Upper lobe of right lung (tissue), 1 donor: ENCODE measurements at regions not wholly inside any gene's neighbourhood (a gene's known extent, or its start where the extent isn't known, plus 50 kb on each side); places are given as distances from the start of the nearest gene placed in this dataset.

Source experiments
- ATAC-seq: fragments of 200-7000 bp; cut with Tn5 transposase; one replicate; pipeline ENCODE4 v1.9.1; 2020; ENCODE audit warnings: mild to moderate bottlenecking, moderate library complexity
- DNase-seq: peaks from one replicate; pipeline ENCODE4 v3.0.0-alpha.2; 2020
- H3K27ac ChIP-seq: fragments of 200-600 bp; one replicate; pipeline ENCODE4 v1.8.0; 2022
- H3K27me3 ChIP-seq: fragments of 200-600 bp; one replicate; pipeline ENCODE4 v1.8.0; 2022; ENCODE audit warnings: mild to moderate bottlenecking
- H3K36me3 ChIP-seq: fragments of 200-600 bp; one replicate; pipeline ENCODE4 v1.8.0; 2022
- H3K4me1 ChIP-seq: fragments of 200-600 bp; one replicate; pipeline ENCODE4 v1.8.0; 2022
- H3K4me3 ChIP-seq: fragments of 200-600 bp; one replicate; pipeline ENCODE4 v1.8.0; 2022; ENCODE audit warnings: mild to moderate bottlenecking
- H3K9me3 ChIP-seq: fragments of 200-600 bp; one replicate; pipeline ENCODE4 v1.8.0; 2022
- CTCF ChIP-seq: fragments of 200-600 bp; IDR thresholded peaks from one replicate; pipeline ENCODE4 v1.8.0; 2022; ENCODE audit warnings: antibody characterized with exemption
- intact Hi-C: fragments of 100-400 bp; cut with DNase I; formaldehyde crosslinking; loops from one replicate; pipeline ENCODE4 v1.11.0; 2022
- donor health status: DM: no; HTN: yes; CAD: no; lungs with severe emphysema.

GRCh38 chr10:21099291-21100062 is 202.4 kb upstream of the NEBL start:
- no peak for TF ChIP-seq CTCF
- no peak for DNase-seq
- H3K4me3 ChIP-seq = no peak overlapping the region

DNA sequence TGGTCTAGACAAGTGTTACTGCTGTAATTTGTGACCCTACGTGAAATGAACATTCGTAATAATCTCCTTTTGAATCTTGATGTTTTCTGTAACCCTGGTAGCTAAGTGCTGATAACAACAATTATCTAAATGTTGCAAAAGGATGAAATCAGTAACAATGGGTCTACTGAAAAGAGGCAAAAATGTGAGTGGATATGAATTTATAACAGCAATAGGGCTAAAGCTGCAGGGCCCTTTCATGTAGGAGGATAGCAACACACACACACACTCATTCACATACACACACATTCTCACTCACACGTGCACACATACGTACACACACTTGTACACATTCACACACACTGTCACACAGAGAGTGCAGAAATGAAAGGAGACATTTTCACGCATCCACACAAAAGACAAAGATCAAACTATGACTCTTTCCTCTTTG is 200.8 kb upstream of the NEBL start:
- TF ChIP-seq CTCF = no peak
- intact Hi-C loops = no loop called here
- DNase-seq (no peak), ATAC-seq (no peak)
- H3K4me1 ChIP-seq = peaks cover 3% of the 10 kb centered on the region
- no peaks in the 10 kb centered on the region for H3K27me3 ChIP-seq
- no peak overlapping the region for H3K27ac ChIP-seq
- no peak overlapping the region for H3K4me3 ChIP-seq
- no peaks in the 10 kb centered on the region for H3K9me3 ChIP-seq
- no peaks in the 10 kb centered on the region for H3K36me3 ChIP-seq

More at GRCh38 chr10:21099291-21100062, 202.4 kb upstream of the NEBL start:
- Histone ChIP-seq H3K9me3 (no peaks in the 10 kb centered on the region), H3K27ac (no peak overlapping the region), H3K4me1 (peaks cover 3% of the 10 kb centered on the region), H3K27me3 (no peaks in the 10 kb centered on the region), H3K36me3 (no peaks in the 10 kb centered on the region)
- ATAC-seq = no peak
- intact Hi-C loops = no loop called here

GRCh38 chr10:21095494-21096055 is 198.5 kb upstream of the NEBL start:
- no peak for DNase-seq
- no peaks in the 10 kb centered on the region for H3K36me3 ChIP-seq
- TF ChIP-seq CTCF = no peak
- ATAC-seq = no peak
- no peak overlapping the region for H3K4me3 ChIP-seq
- no peaks in the 10 kb centered on the region for H3K9me3 ChIP-seq
- H3K27me3 ChIP-seq = no peaks in the 10 kb centered on the region
- peaks cover 7% of the 10 kb centered on the region for H3K4me1 ChIP-seq
- no peak overlapping the region for H3K27ac ChIP-seq
- intact Hi-C loops = no loop called here

DNA sequence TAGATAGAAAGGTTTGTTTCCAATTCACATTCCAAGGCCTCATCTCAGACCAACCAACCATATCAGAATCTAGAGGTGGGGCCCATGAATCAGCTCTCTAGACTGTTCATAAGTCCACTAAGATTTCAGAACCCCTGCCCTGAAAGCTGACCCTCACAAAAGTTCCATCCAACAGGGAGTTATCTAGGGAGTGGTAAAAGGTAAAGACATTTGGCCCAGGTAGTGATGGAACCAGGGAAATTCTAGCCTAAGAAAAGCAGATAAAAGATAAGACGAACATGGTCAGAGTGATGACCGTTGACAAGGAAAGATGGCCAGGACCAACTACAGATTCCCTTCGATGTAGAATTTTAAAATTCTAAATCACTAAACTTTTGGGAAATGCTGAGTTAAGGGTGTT is 198.0 kb upstream of the NEBL start:
- TF ChIP-seq CTCF = no peak
- ATAC-seq (no peak), DNase-seq (no peak)
- intact Hi-C loops = no loop called here
- no peaks in the 10 kb centered on the region for H3K27me3 ChIP-seq
- H3K4me3 ChIP-seq = no peak overlapping the region
- no peaks in the 10 kb centered on the region for H3K36me3 ChIP-seq
- H3K27ac ChIP-seq = no peak overlapping the region
- H3K9me3 ChIP-seq = no peaks in the 10 kb centered on the region
- peaks cover 6% of the 10 kb centered on the region for H3K4me1 ChIP-seq

DNA sequence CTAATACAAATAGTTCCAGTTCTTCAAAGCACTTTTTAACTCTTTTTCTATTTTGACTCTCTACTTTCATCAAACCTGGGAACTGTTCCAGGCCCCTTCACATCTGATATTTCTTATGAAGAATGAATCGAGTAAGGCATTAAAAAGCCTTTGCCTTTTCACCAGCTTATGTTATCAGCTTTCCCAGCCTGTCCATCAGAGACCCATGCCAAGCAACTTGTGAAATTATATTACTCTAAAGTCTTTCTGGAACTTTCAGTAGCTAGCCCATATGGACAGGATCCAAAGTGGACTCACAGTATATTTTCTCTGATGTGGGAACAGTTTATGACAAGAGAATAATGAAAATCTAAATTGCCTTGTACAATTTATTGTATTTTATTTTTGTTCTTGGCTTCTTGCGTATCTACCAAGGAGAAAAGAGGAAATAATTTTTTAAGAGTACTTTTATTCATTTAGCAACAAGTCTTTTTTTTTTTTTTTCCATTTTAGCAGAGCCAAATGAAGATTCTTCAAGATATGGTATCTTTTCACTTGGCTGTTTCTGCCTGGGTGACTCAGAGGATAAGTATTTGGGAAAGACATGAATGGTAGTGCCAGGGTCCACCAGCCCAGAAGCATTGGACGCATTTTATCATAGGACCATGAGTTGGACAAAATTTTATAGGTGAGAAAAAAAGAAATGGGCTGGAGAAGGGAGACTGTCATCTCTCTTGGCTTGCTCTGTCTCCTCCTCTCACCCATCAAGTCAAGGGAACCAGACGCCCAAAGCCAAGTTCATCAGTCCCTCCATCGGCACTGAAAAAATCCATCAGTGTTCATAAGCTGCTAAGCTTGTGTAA is 195.8 kb upstream of the NEBL start:
- H3K4me3 ChIP-seq = no peak overlapping the region
- no peak for DNase-seq
- no peak for ATAC-seq
- no peak for TF ChIP-seq CTCF
- intact Hi-C loops = no loop called here
- H3K27ac ChIP-seq = no peak overlapping the region
- H3K27me3 ChIP-seq = no peaks in the 10 kb centered on the region
- peaks cover 4% of the 10 kb centered on the region for H3K4me1 ChIP-seq
- no peaks in the 10 kb centered on the region for H3K36me3 ChIP-seq
- no peaks in the 10 kb centered on the region for H3K9me3 ChIP-seq
